DMS53 treated with DMSO at 0.1 percent for 48 hours (cell line): ENCODE measurements at regions not wholly inside any gene's neighbourhood (a gene's known extent, or its start where the extent isn't known, plus 50 kb on each side); places are given as distances from the start of the nearest gene placed in this dataset.

Experiments
- DNase-seq: peaks from one replicate; lab custom pipeline; 2025; ENCODE audit not compliant: unreplicated experiment; lab: John Stamatoyannopoulos, UW

DNA sequence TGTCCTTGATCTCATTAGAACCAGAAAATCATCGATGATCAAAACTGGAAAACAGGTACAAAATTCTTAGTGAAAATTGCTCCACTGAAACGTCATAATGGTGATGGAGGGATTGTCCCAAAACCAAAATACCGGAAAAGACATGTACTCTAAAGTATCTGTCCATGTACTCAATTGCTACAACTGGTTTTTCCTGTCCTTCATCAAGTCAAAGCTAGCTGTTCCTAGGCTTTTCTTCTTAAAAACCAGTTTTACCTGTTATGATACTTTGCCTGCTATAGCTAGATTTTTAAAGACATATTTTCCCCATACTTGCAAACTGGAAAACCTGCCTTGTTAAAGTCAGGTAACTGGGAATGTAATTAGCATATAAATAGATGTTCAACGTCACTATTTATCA lies 50.5 kb upstream of the LRRC1 start:
- peak; percentile 92 for DNase-seq

DNA sequence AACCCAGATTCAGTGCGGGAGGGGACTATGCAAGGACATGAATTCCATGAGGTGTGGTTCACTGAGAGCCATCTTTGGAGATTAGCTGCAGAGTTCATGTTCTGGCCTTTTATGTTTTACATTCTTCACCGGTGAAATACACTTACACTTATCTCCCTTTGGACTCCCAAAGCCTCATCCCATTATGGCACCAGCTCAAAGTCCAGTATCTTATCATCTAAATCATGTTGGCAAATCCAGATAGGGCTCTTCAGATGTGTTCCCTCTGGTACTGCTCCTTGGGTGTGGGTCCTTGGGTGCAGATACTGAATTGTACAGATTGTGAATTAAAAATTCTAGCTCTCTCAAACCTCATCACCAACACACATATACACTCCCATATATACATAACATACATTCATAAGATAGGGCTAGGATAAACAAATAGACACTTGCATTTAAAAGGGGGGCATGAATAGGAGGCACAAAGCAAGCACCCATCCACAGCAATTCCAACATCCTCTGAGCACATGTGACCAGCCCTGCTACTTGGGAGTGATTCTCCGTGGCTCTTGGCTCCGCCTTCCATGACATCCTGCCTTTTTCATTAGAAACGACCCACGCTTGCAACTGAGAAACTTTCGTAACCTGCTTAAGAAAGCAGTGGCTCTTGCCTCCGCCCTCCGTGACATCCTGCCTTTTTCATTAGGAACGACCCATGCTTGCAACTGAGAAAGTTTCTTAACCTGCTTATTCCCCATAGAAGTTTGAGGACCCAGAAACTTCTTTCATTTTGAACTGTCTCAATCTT lies 53.6 kb upstream of the LRRC1 start:
- DNase-seq, result no peak

DNA sequence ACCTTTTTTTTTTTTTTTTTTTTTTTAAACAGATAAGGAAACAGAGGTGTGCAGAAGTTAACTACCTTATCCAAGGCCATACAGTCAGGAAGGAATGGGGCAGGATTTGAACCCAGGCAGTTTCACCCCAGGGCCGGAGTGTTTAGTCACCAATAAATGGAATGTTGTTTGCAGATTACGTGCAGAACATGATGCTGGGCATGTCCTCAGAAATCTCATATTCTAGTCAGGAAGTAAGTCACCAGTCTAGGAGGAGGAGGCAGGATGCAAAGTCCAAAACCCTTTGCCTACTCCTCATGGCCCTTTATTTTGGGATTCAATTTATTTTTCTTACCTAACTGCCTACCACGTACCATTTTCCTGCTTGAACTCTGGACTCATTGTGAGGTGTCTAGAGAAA lies 57.1 kb upstream of the LRRC1 start:
- no peak for DNase-seq

DNA sequence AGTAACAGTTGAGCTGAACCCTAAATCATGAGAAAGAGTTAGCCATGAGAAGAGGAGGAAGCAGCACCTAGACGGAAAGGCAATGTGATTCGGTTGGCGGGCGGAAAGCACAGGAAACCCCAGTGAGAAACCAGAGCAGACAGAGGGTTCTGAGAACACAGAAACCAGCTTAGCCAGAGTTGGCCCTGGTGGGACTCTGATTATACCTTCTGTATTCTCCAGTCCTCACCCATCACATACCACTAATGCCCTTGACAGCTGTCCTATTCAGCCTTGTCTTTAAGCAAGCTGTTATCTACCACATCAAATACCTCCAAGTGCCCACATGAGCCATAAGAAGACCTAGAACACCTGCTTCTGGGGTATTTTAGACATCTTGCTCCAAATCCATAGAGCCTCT lies 58.9 kb upstream of the LRRC1 start:
- no peak for DNase-seq

DNA sequence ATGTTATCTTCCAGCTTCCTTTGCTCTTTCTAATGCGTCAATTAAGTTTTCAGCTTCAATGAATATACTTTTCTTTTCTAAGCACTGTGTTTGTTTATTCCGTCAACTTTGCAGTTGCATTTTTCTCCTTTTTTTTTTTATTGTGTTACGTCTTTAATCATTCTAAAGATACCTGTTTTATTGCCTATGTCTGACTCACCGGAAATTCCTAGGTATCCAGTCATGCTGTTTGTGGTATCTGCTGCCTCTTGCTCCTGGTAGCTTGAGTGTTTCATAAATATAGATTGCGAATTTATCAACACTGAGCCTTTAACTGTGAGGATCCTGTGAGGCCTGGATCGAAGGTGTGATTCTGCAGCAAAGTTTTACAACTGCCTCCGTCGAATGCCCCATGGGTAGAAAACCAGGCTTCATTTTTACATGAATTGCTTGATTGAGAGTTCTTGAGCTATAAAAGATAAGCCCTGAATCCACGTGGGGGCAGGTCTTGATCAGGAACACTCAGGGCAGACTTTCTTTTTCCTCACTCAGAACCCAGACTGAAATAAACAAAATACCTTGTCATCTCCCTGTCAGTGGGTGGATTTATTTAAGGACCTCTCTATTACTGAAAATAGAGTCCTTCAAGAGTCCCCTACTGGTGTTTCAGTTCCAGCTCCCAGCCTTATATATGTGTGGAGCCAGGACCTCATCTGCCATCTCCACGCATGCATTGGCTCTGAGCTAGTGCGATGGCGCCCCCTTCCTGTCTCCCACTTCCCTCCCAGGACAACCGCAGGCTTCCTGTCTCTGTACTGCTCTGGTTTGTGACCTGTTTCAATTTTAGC lies 60.1 kb upstream of the LRRC1 start:
- peak; percentile 88 for DNase-seq

DNA sequence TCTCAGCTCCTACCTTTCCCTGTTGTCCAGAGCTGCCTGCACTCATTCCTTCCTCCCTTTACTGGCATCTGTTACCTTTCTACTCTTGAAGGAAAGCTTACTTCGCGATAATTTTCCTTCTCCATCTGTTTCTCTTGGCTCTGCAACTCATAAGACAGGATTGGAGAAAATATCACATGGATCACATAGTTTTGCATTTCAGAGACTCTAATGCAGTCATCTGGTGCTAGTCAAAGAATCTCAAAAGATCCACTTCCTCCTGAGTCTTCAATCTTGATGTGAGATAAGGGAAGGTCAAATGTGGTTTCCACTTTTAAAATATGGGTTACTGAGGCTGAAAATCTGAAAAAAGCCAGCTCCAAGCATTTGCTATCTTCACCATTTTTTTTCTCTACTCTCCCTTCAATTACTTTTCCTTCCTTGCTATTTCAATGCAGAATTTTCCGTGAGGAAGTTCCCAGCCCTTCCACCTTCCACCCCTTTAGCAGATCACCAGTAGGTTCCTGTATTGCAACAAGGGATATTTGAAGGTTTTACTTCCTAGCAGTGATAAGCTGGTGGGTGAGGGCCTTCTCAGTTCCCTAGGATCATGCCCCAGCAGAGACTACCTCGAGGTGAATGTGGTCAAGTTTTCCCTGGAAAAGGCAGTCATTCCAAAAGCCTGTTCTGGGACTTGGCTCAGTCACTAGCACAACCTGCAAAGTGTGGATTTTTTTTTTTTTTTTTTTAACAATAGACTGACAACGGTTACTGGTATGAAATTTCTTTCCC lies 62.8 kb upstream of the LRRC1 start:
- DNase-seq, result no peak

DNA sequence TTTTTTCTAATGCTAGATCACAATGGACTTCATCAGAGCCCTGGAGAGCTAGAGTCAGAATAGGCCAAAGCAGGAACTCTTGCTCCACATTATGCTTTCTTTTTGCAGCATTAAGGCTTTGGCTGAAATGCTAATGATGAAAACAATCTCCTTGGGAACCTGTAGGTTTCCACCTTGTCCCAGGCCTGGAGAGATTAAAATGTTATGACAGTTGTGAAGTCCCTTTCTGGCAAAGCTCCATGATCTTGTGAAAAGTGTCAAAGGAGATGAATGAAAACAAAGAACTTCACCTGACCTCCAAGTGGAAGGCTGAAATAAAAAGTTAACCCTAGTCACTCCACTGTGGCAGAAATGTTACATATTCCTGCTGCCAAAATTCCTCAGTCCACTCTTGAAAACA lies 64.0 kb upstream of the LRRC1 start:
- no peak for DNase-seq

DNA sequence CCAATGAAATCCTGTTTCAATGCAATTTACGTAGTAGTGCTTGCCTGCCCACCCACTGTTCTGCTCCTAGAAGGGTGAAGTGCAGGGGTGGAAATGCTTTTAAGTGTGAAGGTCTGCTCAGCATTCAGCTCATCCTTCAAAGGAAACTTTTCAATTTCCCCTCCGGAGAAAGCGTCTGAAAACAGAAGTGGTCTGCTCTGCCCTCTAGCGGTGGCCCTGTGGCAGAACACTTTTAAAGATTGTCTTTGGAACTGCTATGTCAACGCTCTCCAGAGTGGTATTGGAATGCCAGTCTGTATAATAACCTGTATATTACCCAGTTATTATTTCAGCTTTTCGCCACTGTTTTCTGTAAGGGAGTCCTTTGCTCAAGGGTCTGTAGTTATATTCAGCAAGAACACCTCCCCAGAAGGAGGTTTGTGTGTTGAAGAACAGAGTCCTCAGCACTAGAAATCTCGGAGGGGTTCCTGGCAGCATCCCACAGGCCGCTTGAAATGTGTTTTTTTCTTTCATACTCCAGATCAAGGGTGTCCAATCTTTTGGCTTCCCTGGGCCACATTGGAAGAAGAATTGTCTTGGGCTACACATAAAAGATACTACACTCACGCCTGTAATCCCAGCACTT lies 63.1 kb upstream of the KLHL31 start:
- peak; percentile 61 for DNase-seq

DNA sequence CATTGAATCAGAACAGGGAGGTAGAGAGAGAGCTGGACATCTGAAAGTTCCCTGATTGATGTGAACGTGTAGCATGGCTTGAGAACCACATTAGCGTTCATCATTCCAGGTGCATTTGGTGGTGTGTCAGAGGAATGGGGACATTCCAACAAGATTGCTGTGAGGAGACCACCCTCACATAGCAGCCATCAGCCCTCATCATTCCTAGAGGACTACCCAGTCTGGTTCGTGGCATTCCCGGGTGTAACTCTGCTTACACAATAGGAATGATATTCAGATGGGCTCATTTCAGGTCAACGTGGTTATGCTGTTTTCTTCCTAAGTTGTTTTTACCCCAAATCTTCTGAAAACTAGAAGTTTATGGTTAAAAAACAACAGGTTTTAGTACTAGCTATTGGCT lies 62.2 kb upstream of the KLHL31 start:
- no peak for DNase-seq

DNA sequence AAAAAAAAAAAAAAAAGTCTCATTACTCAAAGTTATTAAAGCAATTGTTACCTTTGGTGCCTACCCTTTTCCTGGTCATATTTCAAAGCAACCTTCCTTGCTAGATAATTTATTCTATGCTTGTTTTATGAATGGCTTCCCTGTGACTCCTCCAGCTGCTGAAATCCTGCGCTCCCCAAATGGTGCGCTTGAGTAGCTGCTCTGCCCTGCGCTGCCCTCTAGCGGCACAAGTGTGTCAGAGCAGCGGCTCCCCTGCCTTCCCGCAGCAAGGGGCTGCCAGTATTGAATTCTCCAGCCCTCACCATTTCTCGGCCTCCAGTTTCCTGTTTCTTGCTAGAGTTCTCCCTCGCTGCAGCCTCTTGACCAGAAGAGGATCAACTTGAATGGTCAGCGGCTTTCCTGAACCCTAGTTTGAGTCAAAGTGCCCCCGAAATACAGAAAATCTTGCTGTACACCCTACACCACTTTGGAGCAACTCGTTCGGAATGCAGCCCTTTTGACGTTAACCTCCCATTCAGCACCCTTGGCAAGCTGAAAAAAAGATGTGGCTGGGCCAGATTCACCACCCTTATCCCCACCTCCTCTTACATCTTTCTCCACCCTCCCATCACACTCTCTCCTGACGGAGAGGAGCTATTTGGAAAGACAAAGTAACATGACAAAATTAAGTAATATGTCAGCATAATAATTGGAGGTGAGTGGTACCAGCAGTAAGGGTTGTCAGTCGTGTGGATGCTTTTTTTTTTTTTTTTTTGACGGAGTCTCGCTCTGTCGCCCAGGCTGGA lies 60.4 kb upstream of the KLHL31 start:
- DNase-seq, result peak; percentile 78

DNA sequence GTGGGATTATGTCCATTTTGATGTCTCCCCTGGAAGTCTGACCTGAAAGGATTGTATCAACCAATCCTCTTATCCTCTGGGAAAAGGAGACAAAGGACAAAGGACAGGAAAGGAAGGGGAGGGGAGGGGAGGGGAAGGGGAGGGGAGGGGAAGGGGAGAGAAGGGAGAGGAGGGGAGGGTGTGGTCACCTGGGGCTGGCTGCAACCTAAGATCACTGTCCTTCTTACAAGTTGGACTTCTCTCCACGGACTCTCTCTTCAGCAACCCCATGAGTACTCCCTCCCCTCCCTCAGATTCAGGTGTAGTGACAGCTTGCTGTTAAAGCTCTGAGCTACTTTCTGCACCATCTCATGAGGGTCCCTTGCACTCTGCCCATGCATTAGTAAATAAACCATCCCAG lies 58.9 kb upstream of the KLHL31 start:
- DNase-seq, result no peak

DNA sequence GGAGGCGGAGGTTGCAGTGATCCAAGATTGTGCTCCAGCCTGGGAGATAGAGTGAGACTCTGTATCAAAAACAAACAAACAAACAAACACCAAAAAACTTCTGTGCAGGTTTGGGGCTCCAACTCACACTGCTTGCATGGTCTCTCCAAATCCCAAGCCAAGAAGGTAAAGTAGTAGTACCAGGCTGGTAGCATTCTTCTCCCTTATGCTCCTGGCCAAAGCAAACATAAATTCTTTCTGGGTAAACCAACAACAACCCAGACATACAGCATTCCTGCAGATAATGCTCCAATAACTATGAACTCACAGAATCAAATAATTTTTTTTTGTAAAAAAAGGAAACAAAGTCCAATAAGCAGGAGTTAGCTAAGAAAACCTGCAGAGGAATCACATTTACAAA lies 57.8 kb upstream of the KLHL31 start:
- DNase-seq, result no peak

DNA sequence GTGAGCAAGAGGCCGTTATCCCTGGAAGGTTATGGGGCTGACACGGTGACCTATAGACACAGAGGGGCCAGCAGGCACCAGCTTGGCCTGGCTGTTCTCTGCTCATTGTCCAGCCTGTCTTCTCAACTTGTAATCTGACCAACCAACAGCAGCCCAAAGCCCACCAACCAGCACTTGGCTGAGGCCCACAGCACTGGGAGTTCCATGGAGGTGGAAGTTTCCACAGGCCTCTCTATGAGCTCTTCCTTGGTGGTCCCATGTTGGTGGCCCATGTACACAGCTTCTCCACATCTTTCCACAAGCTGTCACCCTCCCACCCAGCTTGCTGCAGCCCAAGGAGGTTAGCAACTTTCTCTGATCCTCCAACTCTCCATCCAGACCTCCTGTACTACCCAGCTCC lies 56.2 kb upstream of the KLHL31 start:
- DNase-seq, result no peak

DNA sequence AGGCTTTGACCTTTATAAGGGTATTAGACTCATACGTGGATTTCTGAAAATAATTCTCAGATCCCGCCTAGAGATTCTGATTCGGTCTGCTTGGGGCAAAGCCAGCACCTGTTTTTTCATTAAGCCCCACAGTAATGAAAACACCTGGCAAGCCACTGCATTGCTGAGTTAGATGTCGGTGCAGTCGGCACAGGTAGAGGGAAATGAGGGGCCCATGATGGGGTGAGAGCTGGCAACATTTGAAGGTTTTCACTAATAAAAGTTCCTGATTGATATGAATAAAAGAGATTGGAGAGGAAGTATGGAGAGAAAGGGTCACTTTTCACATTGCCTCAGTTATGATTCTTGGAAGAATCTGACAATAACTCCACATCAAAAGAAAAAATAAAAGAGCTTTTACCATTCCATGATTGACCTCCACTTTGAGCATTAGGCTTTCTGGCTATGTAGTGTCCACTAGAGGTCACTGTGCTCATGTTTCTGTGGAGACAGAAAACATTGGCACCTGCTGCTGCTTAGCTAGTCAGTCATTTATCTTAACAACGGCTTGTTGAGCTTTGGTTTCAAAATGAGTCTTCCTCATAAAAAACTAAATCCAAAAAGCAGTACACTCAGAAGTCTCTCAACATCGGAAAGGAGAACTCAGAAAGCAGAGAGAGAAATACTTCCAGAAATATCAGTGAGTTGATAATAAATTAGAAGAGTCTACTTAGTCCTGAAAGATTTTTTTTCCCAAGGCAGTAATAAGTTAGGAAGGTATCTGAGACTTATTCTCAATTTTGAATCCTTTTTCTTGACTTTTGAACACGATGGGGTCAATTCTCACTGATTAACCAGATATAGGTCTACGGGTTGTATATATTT lies 53.3 kb upstream of the KLHL31 start:
- peak; percentile 88 for DNase-seq

DNA sequence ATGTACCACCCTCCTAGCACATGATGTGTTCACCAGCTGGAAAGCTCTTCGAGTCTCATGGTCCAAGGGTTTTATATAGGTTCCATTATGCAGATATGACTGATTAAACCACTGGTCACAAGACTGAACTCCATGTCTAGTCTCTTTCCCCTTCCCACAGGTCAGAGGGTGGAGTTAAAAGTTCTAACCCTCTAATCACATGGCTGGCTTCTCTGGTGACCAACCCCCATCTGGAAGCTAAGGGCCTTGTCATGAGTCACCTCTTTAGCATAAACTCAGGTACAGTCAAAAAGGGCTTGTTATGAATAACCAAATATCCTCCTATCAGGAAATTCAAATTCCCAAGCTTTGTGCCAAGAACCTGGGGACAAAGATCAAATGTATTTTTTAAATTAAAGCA lies 52.0 kb upstream of the KLHL31 start:
- no peak for DNase-seq

DNA sequence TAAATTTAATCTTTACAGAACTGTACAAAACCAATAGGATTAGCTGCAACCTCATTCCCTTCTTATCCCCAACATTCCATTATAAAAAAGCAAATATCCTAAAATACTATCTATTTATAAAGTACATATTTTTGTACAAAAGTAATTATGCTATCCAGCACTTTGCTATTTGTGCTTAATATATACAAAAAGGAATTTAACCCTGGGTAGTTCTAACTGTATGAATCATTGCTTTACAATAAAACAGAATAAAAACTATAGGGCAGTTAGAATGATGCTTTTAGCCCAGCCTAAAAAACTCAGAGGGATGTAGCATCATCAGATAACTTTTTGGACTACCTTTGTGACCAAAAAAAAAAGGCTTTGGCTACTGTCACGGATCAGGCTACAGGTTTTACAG lies 49.9 kb upstream of the KLHL31 start:
- no peak for DNase-seq
